ENCODE measurements at regions not wholly inside any gene's neighbourhood (a gene's known extent, or its start where the extent isn't known, plus 50 kb on each side); places are given as distances from the start of the nearest gene placed in this dataset.

DNA sequence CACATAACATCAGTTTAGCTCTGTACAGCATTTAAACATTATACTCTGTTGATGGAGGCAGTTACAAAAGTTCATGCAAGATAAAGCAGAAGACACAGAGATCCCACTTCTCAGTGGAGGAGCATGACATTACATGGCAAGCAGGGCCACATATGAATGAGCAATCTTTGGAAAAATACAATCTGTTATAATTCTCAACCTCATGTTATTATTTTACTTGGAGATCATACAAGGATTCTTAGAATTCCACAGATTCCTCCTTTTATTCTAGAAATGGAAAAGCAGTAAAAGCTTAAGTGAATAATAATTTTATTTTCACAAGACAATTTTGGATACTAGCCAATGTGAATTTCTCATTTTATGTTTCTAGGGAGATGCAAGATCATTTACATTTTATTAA is 66.6 kb downstream of the IFI44 start:
- TF ChIP-seq TAF1 (IDR thresholded peaks at IDR 0.05; ENCODE audit: low read depth) (no peak), MXI1 (conservative IDR thresholded peaks at IDR 0.05; ENCODE audit: poor library complexity, severe bottlenecking) (no peak)
- TF ChIP-seq, protein P1, sequence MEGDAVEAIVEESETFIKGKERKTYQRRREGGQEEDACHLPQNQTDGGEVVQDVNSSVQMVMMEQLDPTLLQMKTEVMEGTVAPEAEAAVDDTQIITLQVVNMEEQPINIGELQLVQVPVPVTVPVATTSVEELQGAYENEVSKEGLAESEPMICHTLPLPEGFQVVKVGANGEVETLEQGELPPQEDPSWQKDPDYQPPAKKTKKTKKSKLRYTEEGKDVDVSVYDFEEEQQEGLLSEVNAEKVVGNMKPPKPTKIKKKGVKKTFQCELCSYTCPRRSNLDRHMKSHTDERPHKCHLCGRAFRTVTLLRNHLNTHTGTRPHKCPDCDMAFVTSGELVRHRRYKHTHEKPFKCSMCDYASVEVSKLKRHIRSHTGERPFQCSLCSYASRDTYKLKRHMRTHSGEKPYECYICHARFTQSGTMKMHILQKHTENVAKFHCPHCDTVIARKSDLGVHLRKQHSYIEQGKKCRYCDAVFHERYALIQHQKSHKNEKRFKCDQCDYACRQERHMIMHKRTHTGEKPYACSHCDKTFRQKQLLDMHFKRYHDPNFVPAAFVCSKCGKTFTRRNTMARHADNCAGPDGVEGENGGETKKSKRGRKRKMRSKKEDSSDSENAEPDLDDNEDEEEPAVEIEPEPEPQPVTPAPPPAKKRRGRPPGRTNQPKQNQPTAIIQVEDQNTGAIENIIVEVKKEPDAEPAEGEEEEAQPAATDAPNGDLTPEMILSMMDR (IDR thresholded peaks at IDR 0.05; ENCODE audit: poor library complexity, severe bottlenecking) = no peak
